HT-29 (cell line): ENCODE measurements at regions not wholly inside any gene's neighbourhood (a gene's known extent, or its start where the extent isn't known, plus 50 kb on each side); places are given as distances from the start of the nearest gene placed in this dataset.

Source experiments
- DNase-seq: peaks from one replicate; pipeline ENCODE4 v3.0.0-alpha.2; 2015; ENCODE audit warnings: low spot score

- no peak for DNase-seq
These were observed 202.1 kb downstream of the SNX18 start for GRCh38 chr5:54719384-54720283.

- DNase-seq = no peak
These were observed 201.1 kb downstream of the SNX18 start for GRCh38 chr5:54718656-54719055.

- DNase-seq = no peak
These were observed 200.3 kb downstream of the SNX18 start for GRCh38 chr5:54717870-54718269.

- no peak for DNase-seq
These were observed 199.9 kb downstream of the SNX18 start for GRCh38 chr5:54717459-54717858.

GRCh38 chr5:54713923-54714581 is 196.5 kb downstream of the SNX18 start:
- no peak for DNase-seq

GRCh38 chr5:54709096-54709495 is 191.5 kb downstream of the SNX18 start:
- DNase-seq = no peak

- DNase-seq = no peak
These were observed 190.3 kb downstream of the SNX18 start for GRCh38 chr5:54707841-54708240.

GRCh38 chr5:54705994-54706653 is 188.6 kb downstream of the SNX18 start:
- no peak for DNase-seq

GRCh38 chr5:54704825-54705224 is 187.3 kb downstream of the SNX18 start:
- DNase-seq = no peak

- DNase-seq = no peak
These were observed 186.8 kb downstream of the SNX18 start for GRCh38 chr5:54704333-54704732.

GRCh38 chr5:54703565-54704255 is 186.2 kb downstream of the SNX18 start:
- DNase-seq = no peak

- DNase-seq = peak; percentile 78
These were observed 185.6 kb downstream of the SNX18 start for GRCh38 chr5:54703133-54703532.

- DNase-seq = peak; percentile 40
These were observed 184.9 kb downstream of the SNX18 start for GRCh38 chr5:54702470-54702869.

- peak; percentile 95 for DNase-seq
These were observed 183.5 kb downstream of the SNX18 start for GRCh38 chr5:54700986-54701578.

GRCh38 chr5:54696931-54697330 is 179.4 kb downstream of the SNX18 start:
- DNase-seq = no peak

- no peak for DNase-seq
These were observed 178.8 kb downstream of the SNX18 start for GRCh38 chr5:54696346-54696745.

GRCh38 chr5:54695198-54695966 is 177.8 kb downstream of the SNX18 start:
- DNase-seq = no peak

- DNase-seq = no peak
These were observed 176.5 kb downstream of the SNX18 start for GRCh38 chr5:54693936-54694657.

- no peak for DNase-seq
These were observed 175.1 kb downstream of the SNX18 start for GRCh38 chr5:54692631-54693030.

- no peak for DNase-seq
These were observed 174.1 kb downstream of the SNX18 start for GRCh38 chr5:54691656-54692055.
